ENCODE measurements at regions not wholly inside any gene's neighbourhood (a gene's known extent, or its start where the extent isn't known, plus 50 kb on each side); places are given as distances from the start of the nearest gene placed in this dataset.

DNA sequence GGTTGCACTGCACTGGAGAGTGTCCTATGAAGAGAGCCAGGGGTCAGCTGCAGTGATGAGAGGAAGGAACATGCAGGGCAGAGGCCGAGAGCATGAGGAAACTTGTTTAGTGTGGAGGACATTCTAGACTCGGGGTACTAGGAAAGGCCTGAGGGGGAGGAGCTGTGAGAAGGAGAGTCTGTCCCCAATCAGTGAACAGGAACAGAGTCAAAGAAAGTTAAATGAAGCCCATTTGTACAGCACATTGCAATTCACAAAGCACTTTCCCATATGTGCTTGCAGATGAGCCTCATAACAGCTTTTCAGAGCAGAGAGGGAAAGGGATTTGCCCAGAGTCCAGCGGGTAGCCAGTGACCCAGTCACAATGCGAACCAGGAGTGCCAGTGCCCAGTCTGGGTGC, 83.4 kb downstream of the NAV1 start:
- Histone ChIP-seq H3K4me3 (replicated peaks in 1 of 2; ENCODE audit: low read depth in 1 of 2, low read length in 2 of 2) (no peak overlapping the region), H3K27ac (ENCODE audit: low read depth, low read length) (no peak overlapping the region), H3K27me3 (ENCODE audit: insufficient read depth, low read length) (no peaks in the 10 kb centered on the region), H3K9me2 (ENCODE audit: insufficient read depth) (no peaks in the 10 kb centered on the region), H2AFZ (ENCODE audit: low read depth, low read length, poor library complexity, severe bottlenecking) (no peak overlapping the region), H3K79me2 (ENCODE audit: insufficient read depth, low read length) (no peaks in the 10 kb centered on the region), H4K20me1 (ENCODE audit: insufficient read depth) (no peaks in the 10 kb centered on the region), H3K9ac (ENCODE audit: low read length) (no peak overlapping the region), H3K9me3 (ENCODE audit: control insufficient read depth in 1 of 2, insufficient read depth in 1 of 2, low read depth in 1 of 2, low read length in 2 of 2) (no peaks in the 10 kb centered on the region), H3K4me2 (ENCODE audit: low read length) (no peak overlapping the region), H3K4me1 (ENCODE audit: control insufficient read depth in 1 of 2, insufficient read depth in 2 of 2, low read length in 2 of 2) (peaks cover 0 to 2% of the 10 kb centered on the region in 2 experiments; a peak in 1 of 4 replicates), H3K36me3 (ENCODE audit: control insufficient read depth in 1 of 2, insufficient read depth in 2 of 2, low read length in 2 of 2) (no peaks in the 10 kb centered on the region)
- TF ChIP-seq RAD21 (IDR thresholded peaks at IDR 0.05; ENCODE audit: low read depth) (no peak), ZNF274 (IDR thresholded peaks at IDR 0.05; ENCODE audit: low read depth, low read length) (no peak), ELF1 (IDR thresholded peaks at IDR 0.05; ENCODE audit: borderline replicate concordance, low read depth) (no peak), EZH2phosphoT487 (IDR thresholded peaks at IDR 0.05; ENCODE audit: borderline replicate concordance) (no peak), CBX3 (IDR thresholded peaks at IDR 0.05; ENCODE audit: low read depth) (no peak), YY1 (IDR thresholded peaks at IDR 0.05; ENCODE audit: extremely low read depth, insufficient replicate concordance, low read depth, low read length) (no peak), CEBPB (IDR thresholded peaks at IDR 0.05; ENCODE audit: low read depth) (no peak), SRF (IDR thresholded peaks at IDR 0.05; ENCODE audit: low read depth) (no peak), MAX (IDR thresholded peaks at IDR 0.05) (no peak), SP1 (IDR thresholded peaks at IDR 0.05; ENCODE audit: low read depth) (no peak), ZFX (IDR thresholded peaks at IDR 0.05) (no peak), POLR2AphosphoS5 (IDR thresholded peaks at IDR 0.05; ENCODE audit: low read depth, low read length) (no peak)
- TF ChIP-seq, protein P1, sequence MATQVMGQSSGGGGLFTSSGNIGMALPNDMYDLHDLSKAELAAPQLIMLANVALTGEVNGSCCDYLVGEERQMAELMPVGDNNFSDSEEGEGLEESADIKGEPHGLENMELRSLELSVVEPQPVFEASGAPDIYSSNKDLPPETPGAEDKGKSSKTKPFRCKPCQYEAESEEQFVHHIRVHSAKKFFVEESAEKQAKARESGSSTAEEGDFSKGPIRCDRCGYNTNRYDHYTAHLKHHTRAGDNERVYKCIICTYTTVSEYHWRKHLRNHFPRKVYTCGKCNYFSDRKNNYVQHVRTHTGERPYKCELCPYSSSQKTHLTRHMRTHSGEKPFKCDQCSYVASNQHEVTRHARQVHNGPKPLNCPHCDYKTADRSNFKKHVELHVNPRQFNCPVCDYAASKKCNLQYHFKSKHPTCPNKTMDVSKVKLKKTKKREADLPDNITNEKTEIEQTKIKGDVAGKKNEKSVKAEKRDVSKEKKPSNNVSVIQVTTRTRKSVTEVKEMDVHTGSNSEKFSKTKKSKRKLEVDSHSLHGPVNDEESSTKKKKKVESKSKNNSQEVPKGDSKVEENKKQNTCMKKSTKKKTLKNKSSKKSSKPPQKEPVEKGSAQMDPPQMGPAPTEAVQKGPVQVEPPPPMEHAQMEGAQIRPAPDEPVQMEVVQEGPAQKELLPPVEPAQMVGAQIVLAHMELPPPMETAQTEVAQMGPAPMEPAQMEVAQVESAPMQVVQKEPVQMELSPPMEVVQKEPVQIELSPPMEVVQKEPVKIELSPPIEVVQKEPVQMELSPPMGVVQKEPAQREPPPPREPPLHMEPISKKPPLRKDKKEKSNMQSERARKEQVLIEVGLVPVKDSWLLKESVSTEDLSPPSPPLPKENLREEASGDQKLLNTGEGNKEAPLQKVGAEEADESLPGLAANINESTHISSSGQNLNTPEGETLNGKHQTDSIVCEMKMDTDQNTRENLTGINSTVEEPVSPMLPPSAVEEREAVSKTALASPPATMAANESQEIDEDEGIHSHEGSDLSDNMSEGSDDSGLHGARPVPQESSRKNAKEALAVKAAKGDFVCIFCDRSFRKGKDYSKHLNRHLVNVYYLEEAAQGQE (IDR thresholded peaks at IDR 0.05; ENCODE audit: low read depth): no peak
- ChIA-PET CTCF (no interaction called here), RAD21 (ENCODE audit: low non-redundant PET in 1 of 2, low total read pairs in 2 of 2, uncharacterized antibody in 2 of 2, unreplicated experiment in 2 of 2) (no interaction called here), POLR2A (no interaction called here)
- no TSS peak for BruUV-seq (replicated peaks)
- intact Hi-C loops (cut with micrococcal nuclease): no loop called here
- ATAC-seq: no peak
- no peak for DNase-seq (ENCODE audit: low read depth, low spot score)
